ENCODE measurements at regions not wholly inside any gene's neighbourhood (a gene's known extent, or its start where the extent isn't known, plus 50 kb on each side); places are given as distances from the start of the nearest gene placed in this dataset.

GRCh38 chr5:8749556-8749955 is 796.3 kb downstream of the SEMA5A start:
- no peak overlapping the region for H3K27ac ChIP-seq (ENCODE audit: low read length)

GRCh38 chr5:8750100-8750499 is 795.8 kb downstream of the SEMA5A start:
- H3K27me3 ChIP-seq (ENCODE audit: low read depth, low read length) = no peaks in the 10 kb centered on the region
- H3K79me2 ChIP-seq (ENCODE audit: low read length) = no peaks in the 10 kb centered on the region
- no peak overlapping the region for H3K4me2 ChIP-seq (ENCODE audit: low read length)
- no peak overlapping the region for H3K9ac ChIP-seq (ENCODE audit: low read length)
- H3K36me3 ChIP-seq (replicated peaks; ENCODE audit: low read depth, low read length) = no peaks in the 10 kb centered on the region
- H3K4me3 ChIP-seq (ENCODE audit: low read length) = no peak overlapping the region
- H2AFZ ChIP-seq (ENCODE audit: low read depth, low read length) = no peak overlapping the region
- no peaks in the 10 kb centered on the region for H3K9me3 ChIP-seq (ENCODE audit: insufficient read depth, low read length)
- no peaks in the 10 kb centered on the region for H3K4me1 ChIP-seq (ENCODE audit: low read length)
- no peak for TF ChIP-seq EZH2phosphoT487 (IDR thresholded peaks at IDR 0.05; ENCODE audit: low read depth)
- no peak for TF ChIP-seq CTCF (IDR thresholded peaks at IDR 0.05; ENCODE audit: low read depth, low read length)
- no peaks in the 10 kb centered on the region for H4K20me1 ChIP-seq (ENCODE audit: insufficient read depth, low read length)
- H3K27ac ChIP-seq (ENCODE audit: low read length) = no peak overlapping the region

More at GRCh38 chr5:8749556-8749955, 796.3 kb downstream of the SEMA5A start:
- Histone ChIP-seq H3K4me2 (ENCODE audit: low read length) (no peak overlapping the region), H3K27me3 (ENCODE audit: low read depth, low read length) (no peaks in the 10 kb centered on the region), H3K9me3 (ENCODE audit: insufficient read depth, low read length) (no peaks in the 10 kb centered on the region), H3K79me2 (ENCODE audit: low read length) (no peaks in the 10 kb centered on the region), H4K20me1 (ENCODE audit: insufficient read depth, low read length) (no peaks in the 10 kb centered on the region), H2AFZ (ENCODE audit: low read depth, low read length) (no peak overlapping the region), H3K9ac (ENCODE audit: low read length) (no peak overlapping the region), H3K4me1 (ENCODE audit: low read length) (no peaks in the 10 kb centered on the region), H3K36me3 (replicated peaks; ENCODE audit: low read depth, low read length) (no peaks in the 10 kb centered on the region), H3K4me3 (ENCODE audit: low read length) (no peak overlapping the region)
- TF ChIP-seq EZH2phosphoT487 (IDR thresholded peaks at IDR 0.05; ENCODE audit: low read depth) (no peak), CTCF (IDR thresholded peaks at IDR 0.05; ENCODE audit: low read depth, low read length) (no peak)

GRCh38 chr5:8751971-8752370 is 793.9 kb downstream of the SEMA5A start:
- TF ChIP-seq CTCF (IDR thresholded peaks at IDR 0.05; ENCODE audit: low read depth, low read length) (no peak), EZH2phosphoT487 (IDR thresholded peaks at IDR 0.05; ENCODE audit: low read depth) (no peak)
- Histone ChIP-seq H3K36me3 (replicated peaks; ENCODE audit: low read depth, low read length) (no peaks in the 10 kb centered on the region), H3K79me2 (ENCODE audit: low read length) (no peaks in the 10 kb centered on the region)

GRCh38 chr5:8752595-8752994 is 793.3 kb downstream of the SEMA5A start:
- no peak overlapping the region for H2AFZ ChIP-seq (ENCODE audit: low read depth, low read length)
- H3K9me3 ChIP-seq (ENCODE audit: insufficient read depth, low read length) = no peaks in the 10 kb centered on the region
- H3K36me3 ChIP-seq (replicated peaks; ENCODE audit: low read depth, low read length) = no peaks in the 10 kb centered on the region
- TF ChIP-seq EZH2phosphoT487 (IDR thresholded peaks at IDR 0.05; ENCODE audit: low read depth) (no peak), CTCF (IDR thresholded peaks at IDR 0.05; ENCODE audit: low read depth, low read length) (no peak)
- H3K4me2 ChIP-seq (ENCODE audit: low read length) = no peak overlapping the region
- no peaks in the 10 kb centered on the region for H3K27me3 ChIP-seq (ENCODE audit: low read depth, low read length)
- no peak overlapping the region for H3K27ac ChIP-seq (ENCODE audit: low read length)
- H3K9ac ChIP-seq (ENCODE audit: low read length) = no peak overlapping the region
- H4K20me1 ChIP-seq (ENCODE audit: insufficient read depth, low read length) = no peaks in the 10 kb centered on the region
- H3K4me3 ChIP-seq (ENCODE audit: low read length) = no peak overlapping the region
- H3K4me1 ChIP-seq (ENCODE audit: low read length) = no peaks in the 10 kb centered on the region
- H3K79me2 ChIP-seq (ENCODE audit: low read length) = no peaks in the 10 kb centered on the region

More at GRCh38 chr5:8751971-8752370, 793.9 kb downstream of the SEMA5A start:
- H3K4me1 ChIP-seq (ENCODE audit: low read length) = no peaks in the 10 kb centered on the region
- H3K27ac ChIP-seq (ENCODE audit: low read length) = no peak overlapping the region
- H3K27me3 ChIP-seq (ENCODE audit: low read depth, low read length) = no peaks in the 10 kb centered on the region
- H3K4me2 ChIP-seq (ENCODE audit: low read length) = no peak overlapping the region
- no peak overlapping the region for H3K9ac ChIP-seq (ENCODE audit: low read length)
- no peak overlapping the region for H2AFZ ChIP-seq (ENCODE audit: low read depth, low read length)
- no peaks in the 10 kb centered on the region for H4K20me1 ChIP-seq (ENCODE audit: insufficient read depth, low read length)
- H3K4me3 ChIP-seq (ENCODE audit: low read length) = no peak overlapping the region
- no peaks in the 10 kb centered on the region for H3K9me3 ChIP-seq (ENCODE audit: insufficient read depth, low read length)
